Loucy (cell line): ENCODE measurements at regions not wholly inside any gene's neighbourhood (a gene's known extent, or its start where the extent isn't known, plus 50 kb on each side); places are given as distances from the start of the nearest gene placed in this dataset.
A peak's percentile ranks its signal among the peaks of the same experiment; 100 is the strongest.

Source experiments
- H2AFZ ChIP-seq: fragments of 200-600 bp; sonication (generic); 2 replicates; pipeline ENCODE4 v1.6.0; 2016; ENCODE audit warnings: antibody characterized with exemption, mild to moderate bottlenecking, low read length, moderate library complexity
- H3F3A ChIP-seq: fragments of 200-600 bp; 2 replicates; pipeline ENCODE4 v1.6.0; 2016; ENCODE audit warnings: antibody characterized with exemption, low read depth, mild to moderate bottlenecking
- H3K27me3 ChIP-seq: fragments of 200-600 bp; sonication (generic); 2 replicates; pipeline ENCODE4 v1.6.1; 2014; ENCODE audit warnings: low read length, mild to moderate bottlenecking; ENCODE audit not compliant: insufficient read depth, poor library complexity, severe bottlenecking
- H3K36me3 ChIP-seq: fragments of 200-600 bp; sonication (generic); 2 replicates; pipeline ENCODE4 v1.6.1; 2016; ENCODE audit warnings: low read length; ENCODE audit not compliant: insufficient read depth
- H3K4me1 ChIP-seq: fragments of 200-600 bp; sonication (generic); 2 replicates; pipeline ENCODE4 v1.5.1; 2014; ENCODE audit warnings: low read length, mild to moderate bottlenecking; ENCODE audit not compliant: insufficient read depth, poor library complexity, severe bottlenecking
- H3K4me2 ChIP-seq: fragments of 200-600 bp; sonication (generic); 2 replicates; pipeline ENCODE4 v1.6.0; 2014; ENCODE audit warnings: antibody characterized with exemption, low read length, low read depth, mild to moderate bottlenecking; ENCODE audit not compliant: poor library complexity, severe bottlenecking
- H3K4me3 ChIP-seq: fragments of 200-600 bp; sonication (generic); 2 replicates; pipeline ENCODE4 v1.5.1; 2014; ENCODE audit warnings: low read length, mild to moderate bottlenecking, mixed read lengths; ENCODE audit not compliant: poor library complexity, severe bottlenecking
- H3K79me2 ChIP-seq: fragments of 200-600 bp; sonication (generic); 2 replicates; pipeline ENCODE4 v1.6.1; 2014; ENCODE audit warnings: low read length; ENCODE audit not compliant: insufficient read depth
- H3K9ac ChIP-seq: fragments of 200-600 bp; sonication (generic); 2 replicates; pipeline ENCODE4 v1.6.0; 2014; ENCODE audit warnings: mild to moderate bottlenecking, low read depth, low read length, moderate library complexity; ENCODE audit not compliant: poor library complexity, severe bottlenecking
- H3K9me2 ChIP-seq: fragments of 200-600 bp; sonication (generic); replicated peaks from 2 replicates; pipeline ENCODE4 v1.6.1; 2016; ENCODE audit warnings: low read depth, low read length, mixed read lengths
- H3K9me3 ChIP-seq: fragments of 200-600 bp; sonication (generic); 2 replicates; pipeline ENCODE4 v1.6.1; 2014; ENCODE audit warnings: mild to moderate bottlenecking, antibody characterized with exemption, low read length, low read depth; ENCODE audit not compliant: insufficient read depth
- H4K20me1 ChIP-seq: fragments of 200-600 bp; sonication (generic); 2 replicates; pipeline ENCODE4 v1.6.0; 2014; ENCODE audit warnings: antibody characterized with exemption, low read length, mild to moderate bottlenecking; ENCODE audit not compliant: insufficient read depth, poor library complexity, severe bottlenecking
- CTCF ChIP-seq: fragments of 200-600 bp; sonication (generic); conservative IDR thresholded peaks from 2 replicates; pipeline ENCODE4 v1.5.1; 2014; ENCODE audit warnings: mild to moderate bottlenecking, antibody characterized with exemption, low read length
- EZH2phosphoT487 ChIP-seq: fragments of 200-600 bp; IDR thresholded peaks from 2 replicates; pipeline ENCODE4 v1.6.1; 2018; ENCODE audit warnings: antibody characterized with exemption, mild to moderate bottlenecking, moderate library complexity, borderline replicate concordance

GRCh38 chr12:92539110-92539749, 163.6 kb upstream of the PLEKHG7 start:
- peaks cover 73% of the 10 kb centered on the region for H3K4me1 ChIP-seq

GRCh38 chr12:92537290-92537960, 165.4 kb upstream of the PLEKHG7 start:
- Histone ChIP-seq H3K4me2 (no peak overlapping the region), H3K9me2 (no peaks in the 10 kb centered on the region), H2AFZ (no peak overlapping the region), H3K27me3 (no peaks in the 10 kb centered on the region), H3F3A (peaks cover 10% of the 10 kb centered on the region), H3K79me2 (no peaks in the 10 kb centered on the region), H3K36me3 (no peaks in the 10 kb centered on the region), H3K4me1 (peaks cover 78% of the 10 kb centered on the region), H3K9me3 (no peaks in the 10 kb centered on the region), H4K20me1 (no peaks in the 10 kb centered on the region), H3K9ac (no peak overlapping the region), H3K4me3 (no peak overlapping the region)
- TF ChIP-seq CTCF, result no peak
- TF ChIP-seq EZH2phosphoT487, result no peak

More at GRCh38 chr12:92539110-92539749, 163.6 kb upstream of the PLEKHG7 start:
- no peaks in the 10 kb centered on the region for H3K79me2 ChIP-seq
- no peaks in the 10 kb centered on the region for H3K9me2 ChIP-seq
- no peak for TF ChIP-seq CTCF
- no peak for TF ChIP-seq EZH2phosphoT487
- peak overlapping the region; percentile 57 for H3K9ac ChIP-seq
- no peaks in the 10 kb centered on the region for H3K9me3 ChIP-seq
- H3K4me2 ChIP-seq, result peak overlapping the region; percentile 64
- no peak overlapping the region for H2AFZ ChIP-seq
- H3F3A ChIP-seq, result peaks cover 10% of the 10 kb centered on the region
- no peaks in the 10 kb centered on the region for H4K20me1 ChIP-seq
- H3K4me3 ChIP-seq, result peak overlapping the region; percentile 31
- no peaks in the 10 kb centered on the region for H3K27me3 ChIP-seq
- no peaks in the 10 kb centered on the region for H3K36me3 ChIP-seq

GRCh38 chr12:92535961-92536360, 166.8 kb upstream of the PLEKHG7 start:
- Histone ChIP-seq H3K9me2 (no peaks in the 10 kb centered on the region), H4K20me1 (no peaks in the 10 kb centered on the region), H3K4me2 (no peak overlapping the region), H3F3A (peaks cover 10% of the 10 kb centered on the region), H3K36me3 (no peaks in the 10 kb centered on the region), H2AFZ (no peak overlapping the region), H3K4me1 (peaks cover 65% of the 10 kb centered on the region), H3K9me3 (no peaks in the 10 kb centered on the region), H3K4me3 (no peak overlapping the region), H3K27me3 (no peaks in the 10 kb centered on the region), H3K79me2 (no peaks in the 10 kb centered on the region), H3K9ac (no peak overlapping the region)
- TF ChIP-seq CTCF, result no peak
- TF ChIP-seq EZH2phosphoT487, result no peak
